GM23248 (cell line): ENCODE measurements at regions not wholly inside any gene's neighbourhood (a gene's known extent, or its start where the extent isn't known, plus 50 kb on each side); places are given as distances from the start of the nearest gene placed in this dataset.
"Not testable (repeated sequence)": the region's sequence is repeated elsewhere in the genome, so short reads cannot be mapped to it uniquely, and the experiment has no call there.

Experiments
- DNase-seq: peaks from one replicate; pipeline ENCODE4 v3.0.0-alpha.2; 2015
- H2AFZ ChIP-seq: fragments of 200-600 bp; sonication (generic); 2 replicates; pipeline ENCODE4 v1.6.1; 2016; ENCODE audit warnings: antibody characterized with exemption
- H3F3A ChIP-seq: fragments of 200-600 bp; sonication (generic); 2 replicates; pipeline ENCODE4 v1.6.1; 2016; ENCODE audit warnings: mild to moderate bottlenecking, antibody characterized with exemption, mixed run types; ENCODE audit not compliant: insufficient read depth
- H3K27ac ChIP-seq: fragments of 200-600 bp; sonication (generic); 2 replicates; pipeline ENCODE4 v1.5.1; 2016; ENCODE audit warnings: mild to moderate bottlenecking
- H3K27me3 ChIP-seq: fragments of 200-600 bp; sonication (generic); replicated peaks from 2 replicates; pipeline ENCODE4 v1.6.1; 2016; ENCODE audit warnings: mild to moderate bottlenecking; ENCODE audit not compliant: insufficient read depth
- H3K36me3 ChIP-seq: fragments of 200-600 bp; sonication (generic); 2 replicates; pipeline ENCODE4 v1.6.1; 2016; ENCODE audit warnings: low read depth, mild to moderate bottlenecking
- H3K4me1 ChIP-seq: fragments of 200-600 bp; sonication (generic); 2 replicates; pipeline ENCODE4 v1.6.1; 2016; ENCODE audit warnings: mild to moderate bottlenecking; ENCODE audit not compliant: insufficient read depth
- H3K4me2 ChIP-seq: fragments of 200-600 bp; sonication (generic); one replicate; pipeline ENCODE4 v1.6.1; 2016; ENCODE audit warnings: mild to moderate bottlenecking; ENCODE audit not compliant: unreplicated experiment
- H3K4me3 ChIP-seq: fragments of 200-600 bp; sonication (generic); 2 replicates; pipeline ENCODE4 v1.5.1; 2016; ENCODE audit warnings: mild to moderate bottlenecking
- H3K79me2 ChIP-seq: fragments of 200-600 bp; sonication (generic); 2 replicates; pipeline ENCODE4 v1.6.1; 2016; ENCODE audit warnings: mild to moderate bottlenecking; ENCODE audit not compliant: insufficient read depth
- H3K9ac ChIP-seq: fragments of 200-600 bp; sonication (generic); 2 replicates; pipeline ENCODE4 v1.6.1; 2016; ENCODE audit warnings: mild to moderate bottlenecking
- H3K9me2 ChIP-seq: fragments of 200-600 bp; sonication (generic); 2 replicates; pipeline ENCODE4 v1.6.1; 2016; ENCODE audit warnings: mixed run types, mild to moderate bottlenecking, moderate library complexity; ENCODE audit not compliant: insufficient read depth
- H3K9me3 ChIP-seq: fragments of 200-600 bp; sonication (generic); one replicate; pipeline ENCODE4 v1.6.1; 2017; ENCODE audit warnings: low read depth
- H4K20me1 ChIP-seq: fragments of 200-600 bp; sonication (generic); 2 replicates; pipeline ENCODE4 v1.6.0; 2016; ENCODE audit not compliant: insufficient read depth
- EZH2 ChIP-seq: fragments of 200-600 bp; sonication (generic); IDR thresholded peaks from 2 replicates; pipeline ENCODE4 v1.6.1; 2018; ENCODE audit warnings: antibody characterized with exemption, mild to moderate bottlenecking; ENCODE audit not compliant: insufficient read depth, poor library complexity, severe bottlenecking
- EZH2phosphoT487 ChIP-seq: fragments of 200-600 bp; sonication (generic); IDR thresholded peaks from 2 replicates; pipeline ENCODE4 v1.6.1; 2018; ENCODE audit warnings: antibody characterized with exemption, moderate library complexity, mild to moderate bottlenecking, low read depth; ENCODE audit not compliant: insufficient read depth
- WGBS, 2 experiments: methylation state at CpG; one replicate each; pipeline ENCODE4 v1.1.6; 2015 to 2017; ENCODE audit warnings: low lambda C conversion rate in 2 of 2, low coverage in 1 of 2; ENCODE audit errors: missing lambda C conversion rate in 2 of 2; 5-methylcytosine and 5-hydroxymethylcytosine counted together
- in situ Hi-C: fragments of 300-500 bp; cut with MboI; formaldehyde crosslinking; loops from 2 replicates; pipeline ENCODE4 v1.15.0; 2020

GRCh38 chr2:118576109-118576855 is 271.2 kb downstream of the EN1 start:
- Histone ChIP-seq H3K27me3 (no peaks in the 10 kb centered on the region), H3K9me2 (no peaks in the 10 kb centered on the region), H3K9me3 (no peaks in the 10 kb centered on the region), H3K4me2 (no peak overlapping the region), H2AFZ (no peak overlapping the region), H3K9ac (no peak overlapping the region), H3K79me2 (no peaks in the 10 kb centered on the region), H3K36me3 (no peaks in the 10 kb centered on the region), H3K4me1 (peaks cover 35% of the 10 kb centered on the region), H3K4me3 (no peak overlapping the region), H4K20me1 (no peaks in the 10 kb centered on the region), H3F3A (peaks cover 21% of the 10 kb centered on the region), H3K27ac (peak overlapping the region; percentile 71)
- TF ChIP-seq EZH2phosphoT487 (no peak), EZH2 (no peak)
- in situ Hi-C loops = no loop called here
- peak; percentile 85 for DNase-seq
- 60 to 62% methylated on average over 3 of the region's 3 CpGs for WGBS, 2 experiments

- H3K9ac ChIP-seq, H3F3A ChIP-seq, H4K20me1 ChIP-seq, H3K9me3 ChIP-seq, H3K79me2 ChIP-seq, DNase-seq, H2AFZ ChIP-seq, H3K4me2 ChIP-seq, H3K4me3 ChIP-seq, H3K9me2 ChIP-seq, H3K36me3 ChIP-seq, H3K27me3 ChIP-seq, H3K27ac ChIP-seq: not testable (repeated sequence)
- H3K4me1 ChIP-seq = peaks cover 29% of the 10 kb centered on the region
- 90 to 93% methylated on average over 5 to 6 of the region's 6 CpGs for WGBS, 2 experiments
- in situ Hi-C loops = loop anchor here (25.0 kb wide), 1 partner anchor 290 kb away; no protein-coding TSS in a partner anchor
These were observed 275.1 kb downstream of the EN1 start for GRCh38 chr2:118572380-118572779.

- 34 to 46% methylated on average over 2 of the region's 2 CpGs for WGBS, 2 experiments
- H3K9ac ChIP-seq = no peak overlapping the region
- H2AFZ ChIP-seq = no peak overlapping the region
- no peaks in the 10 kb centered on the region for H3F3A ChIP-seq
- no peak overlapping the region for H3K4me3 ChIP-seq
- H3K27ac ChIP-seq = no peak overlapping the region
- H3K4me1 ChIP-seq = peaks cover 10% of the 10 kb centered on the region; the same call in 1 of the 2 replicates
- no peaks in the 10 kb centered on the region for H3K36me3 ChIP-seq
- H4K20me1 ChIP-seq = no peaks in the 10 kb centered on the region
- no peak overlapping the region for H3K4me2 ChIP-seq
- no peaks in the 10 kb centered on the region for H3K27me3 ChIP-seq
- in situ Hi-C loops = loop anchor here (25.0 kb wide), 1 partner anchor 292 kb away; no protein-coding TSS in a partner anchor
- no peak for TF ChIP-seq EZH2phosphoT487
- no peak for TF ChIP-seq EZH2
- no peaks in the 10 kb centered on the region for H3K79me2 ChIP-seq
- no peaks in the 10 kb centered on the region for H3K9me2 ChIP-seq
- peak; percentile 28 for DNase-seq
- no peaks in the 10 kb centered on the region for H3K9me3 ChIP-seq
These were observed 277.4 kb downstream of the EN1 start for GRCh38 chr2:118569876-118570535.

- peaks cover 10% of the 10 kb centered on the region; the same call in 1 of the 2 replicates for H3K4me1 ChIP-seq
- H3K79me2 ChIP-seq = no peaks in the 10 kb centered on the region
- TF ChIP-seq EZH2phosphoT487 = no peak
- no peak for TF ChIP-seq EZH2
- in situ Hi-C loops = loop anchor here (25.0 kb wide), 1 partner anchor 294 kb away; no protein-coding TSS in a partner anchor
- H3K9ac ChIP-seq = no peak overlapping the region
- no peaks in the 10 kb centered on the region for H3K9me3 ChIP-seq
- H3K4me3 ChIP-seq = no peak overlapping the region
- no peaks in the 10 kb centered on the region for H3F3A ChIP-seq
- no peak overlapping the region for H3K4me2 ChIP-seq
- no peak for DNase-seq
- no peak overlapping the region for H3K27ac ChIP-seq
- H2AFZ ChIP-seq = no peak overlapping the region
- WGBS, 2 experiments = 82 to 91% methylated on average over 5 of the region's 5 CpGs
- no peaks in the 10 kb centered on the region for H3K36me3 ChIP-seq
- H3K27me3 ChIP-seq = no peaks in the 10 kb centered on the region
- no peaks in the 10 kb centered on the region for H3K9me2 ChIP-seq
- no peaks in the 10 kb centered on the region for H4K20me1 ChIP-seq
These were observed 278.7 kb downstream of the EN1 start for GRCh38 chr2:118568700-118569099.
